ENCODE measurements at regions not wholly inside any gene's neighbourhood (a gene's known extent, or its start where the extent isn't known, plus 50 kb on each side); places are given as distances from the start of the nearest gene placed in this dataset.

- 75 to 76% methylated on average over 5 of the region's 5 CpGs for WGBS, 2 donors
These were observed 86.9 kb downstream of the CRYGS start for GRCh38 chr3:186457236-186457635.

GRCh38 chr3:186456731-186457191 lies 87.4 kb downstream of the CRYGS start:
- no peak for TF ChIP-seq EP300 (IDR thresholded peaks at IDR 0.05)
- no peak for TF ChIP-seq POLR2AphosphoS5 (IDR thresholded peaks at IDR 0.05)
- no peak for TF ChIP-seq CTCF (IDR thresholded peaks at IDR 0.05)
- no peak for TF ChIP-seq POLR2A (IDR thresholded peaks at IDR 0.05)
- H3K4me1 ChIP-seq = no peaks in the 10 kb centered on the region
- no peaks in the 10 kb centered on the region for H3K9me3 ChIP-seq
- no peak overlapping the region for H3K4me3 ChIP-seq
- DNase-seq (no peak), ATAC-seq (ENCODE audit: low FRiP score in 2 of 2) (peak in 1 of 2 donors; percentile 7)
- H3K27ac ChIP-seq = no peak overlapping the region
- H3K36me3 ChIP-seq = no peaks in the 10 kb centered on the region
- H3K27me3 ChIP-seq = no peaks in the 10 kb centered on the region
- 82 to 88% methylated on average over 10 of the region's 10 CpGs for WGBS, 2 donors

More at GRCh38 chr3:186457236-186457635, 86.9 kb downstream of the CRYGS start:
- Histone ChIP-seq H3K9me3 (no peaks in the 10 kb centered on the region), H3K36me3 (no peaks in the 10 kb centered on the region), H3K27ac (no peak overlapping the region), H3K4me1 (no peaks in the 10 kb centered on the region), H3K27me3 (no peaks in the 10 kb centered on the region), H3K4me3 (no peak overlapping the region)
- peak in 1 of 2 donors; percentile 41 for ATAC-seq (ENCODE audit: low FRiP score in 2 of 2)
- TF ChIP-seq POLR2AphosphoS5 (IDR thresholded peaks at IDR 0.05) (no peak), POLR2A (IDR thresholded peaks at IDR 0.05) (no peak), CTCF (IDR thresholded peaks at IDR 0.05) (no peak), EP300 (IDR thresholded peaks at IDR 0.05) (no peak)
- no peak for DNase-seq

- H3K9me3 ChIP-seq = no peaks in the 10 kb centered on the region
- no peaks in the 10 kb centered on the region for H3K4me1 ChIP-seq
- WGBS, 2 donors = 88 to 89% methylated on average over 14 of the region's 14 CpGs
- H3K36me3 ChIP-seq = no peaks in the 10 kb centered on the region
- no peak overlapping the region for H3K4me3 ChIP-seq
- no peaks in the 10 kb centered on the region for H3K27me3 ChIP-seq
- TF ChIP-seq EP300 (IDR thresholded peaks at IDR 0.05) (no peak), CTCF (IDR thresholded peaks at IDR 0.05) (no peak), POLR2AphosphoS5 (IDR thresholded peaks at IDR 0.05) (no peak), POLR2A (IDR thresholded peaks at IDR 0.05) (no peak)
- H3K27ac ChIP-seq = no peak overlapping the region
- DNase-seq (no peak), ATAC-seq (ENCODE audit: low FRiP score in 2 of 2) (no peak)
These were observed 89.1 kb downstream of the CRYGS start for GRCh38 chr3:186454881-186455703.

- H3K27ac ChIP-seq = no peak overlapping the region
- no peak for DNase-seq
- no peak overlapping the region for H3K4me3 ChIP-seq
- no peak for ATAC-seq (ENCODE audit: low FRiP score in 2 of 2)
- no peaks in the 10 kb centered on the region for H3K9me3 ChIP-seq
- no peaks in the 10 kb centered on the region for H3K4me1 ChIP-seq
- WGBS, 2 donors = 81 to 84% methylated on average over 4 of the region's 4 CpGs
- TF ChIP-seq EP300 (IDR thresholded peaks at IDR 0.05) (no peak), POLR2A (IDR thresholded peaks at IDR 0.05) (no peak), CTCF (IDR thresholded peaks at IDR 0.05) (no peak), POLR2AphosphoS5 (IDR thresholded peaks at IDR 0.05) (no peak)
- no peaks in the 10 kb centered on the region for H3K27me3 ChIP-seq
- H3K36me3 ChIP-seq = no peaks in the 10 kb centered on the region
These were observed 90.6 kb downstream of the CRYGS start for GRCh38 chr3:186453531-186453930.

- ATAC-seq (ENCODE audit: low FRiP score in 2 of 2) (no peak), DNase-seq (no peak)
- Histone ChIP-seq H3K27ac (no peak overlapping the region), H3K36me3 (no peaks in the 10 kb centered on the region), H3K9me3 (no peaks in the 10 kb centered on the region), H3K4me3 (no peak overlapping the region), H3K4me1 (no peaks in the 10 kb centered on the region), H3K27me3 (no peaks in the 10 kb centered on the region)
- TF ChIP-seq POLR2A (IDR thresholded peaks at IDR 0.05) (no peak), POLR2AphosphoS5 (IDR thresholded peaks at IDR 0.05) (no peak), EP300 (IDR thresholded peaks at IDR 0.05) (no peak), CTCF (IDR thresholded peaks at IDR 0.05) (no peak)
- WGBS, 2 donors = 91% methylated on average over 8 of the region's 8 CpGs
These were observed 90.5 kb upstream of the DGKG start for GRCh38 chr3:186452517-186452916.
